GM04503 (cell line): ENCODE measurements at regions not wholly inside any gene's neighbourhood (a gene's known extent, or its start where the extent isn't known, plus 50 kb on each side); places are given as distances from the start of the nearest gene placed in this dataset.
"Not testable (repeated sequence)": the region's sequence is repeated elsewhere in the genome, so short reads cannot be mapped to it uniquely, and the experiment has no call there.

Experiments
- DNase-seq: peaks from one replicate; pipeline ENCODE4 v3.0.0-alpha.2; 2012; ENCODE audit warnings: low read depth

DNA sequence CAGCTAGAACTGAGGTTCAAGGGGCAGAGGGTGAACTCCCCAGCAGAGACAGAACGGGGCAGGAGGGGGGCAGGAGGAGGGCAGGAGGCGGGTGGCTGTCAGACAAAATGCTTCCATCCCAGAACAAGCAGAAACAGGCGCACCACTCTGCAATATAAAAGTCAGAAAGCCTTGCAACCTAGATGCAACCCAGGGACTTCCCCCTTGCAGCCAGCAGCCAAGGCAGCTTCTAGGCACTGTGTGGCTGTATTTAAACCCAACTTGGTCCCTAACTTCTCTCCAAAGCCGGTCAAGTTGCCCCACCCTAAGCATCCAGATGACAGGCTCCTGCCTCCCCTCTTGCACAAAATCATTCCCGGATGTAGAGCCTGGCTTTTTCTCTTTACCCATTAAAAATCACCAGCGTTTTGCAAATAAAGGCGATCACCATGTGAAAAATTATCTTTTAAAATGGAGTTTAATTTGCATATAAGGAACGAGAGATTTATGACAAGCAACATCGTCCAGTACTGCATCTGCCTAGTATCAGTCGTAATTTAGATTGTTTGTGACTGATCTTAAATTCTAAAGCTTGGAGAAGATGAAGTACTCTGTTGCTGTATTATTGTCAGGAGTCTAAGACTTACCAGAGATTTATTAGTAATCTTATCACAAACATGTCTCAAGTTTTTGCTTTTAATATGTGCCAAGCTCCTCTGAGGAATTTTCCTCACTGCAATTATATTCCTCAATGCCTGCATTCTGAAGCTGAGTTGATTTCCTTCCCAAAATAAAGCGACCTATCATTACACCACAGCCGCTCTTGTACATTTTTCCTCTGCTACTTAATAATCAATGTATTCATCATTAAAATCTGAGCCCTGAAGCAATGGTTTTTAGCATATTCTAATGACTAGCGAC lies 307.1 kb upstream of the ZNF507 start:
- no peak for DNase-seq

DNA sequence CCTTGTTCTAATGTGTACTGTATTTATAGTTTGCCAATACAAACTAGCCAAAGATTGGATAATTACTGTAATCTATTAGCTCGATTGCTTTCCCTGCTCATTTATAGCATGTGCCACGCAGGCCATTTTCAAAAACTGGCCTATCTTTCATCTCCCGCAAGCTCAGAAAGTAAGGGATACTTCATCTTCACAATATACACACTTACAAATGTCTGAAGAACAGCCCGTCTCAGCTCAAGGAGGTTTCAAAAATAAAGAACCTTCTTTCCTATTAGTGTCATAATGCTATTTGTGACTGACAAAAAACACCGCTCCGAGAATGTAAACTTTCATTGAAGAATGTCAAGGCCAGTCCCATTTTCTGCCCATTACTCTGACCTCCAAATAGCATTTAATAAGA lies 306.4 kb upstream of the ZNF507 start:
- DNase-seq = no peak

DNA sequence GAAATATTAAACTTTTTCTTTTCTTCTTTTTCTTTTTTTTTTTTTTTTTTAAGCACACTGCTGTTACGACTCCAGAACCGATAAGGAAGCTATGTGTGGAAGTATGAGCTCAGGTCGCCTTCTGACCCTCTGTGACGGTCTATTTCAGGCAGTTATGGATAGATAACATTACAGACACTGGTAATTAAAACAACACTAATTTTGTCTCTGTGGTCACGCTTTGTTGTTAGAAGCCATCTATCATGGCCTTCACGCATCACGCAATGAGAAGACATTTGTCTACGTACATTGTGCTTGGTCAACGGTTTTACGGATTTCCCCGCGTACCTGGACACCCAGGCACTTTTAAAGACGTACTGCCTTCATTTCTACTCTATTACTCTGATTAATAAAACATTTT lies 306.0 kb upstream of the ZNF507 start:
- no peak for DNase-seq

- DNase-seq = no peak
These were observed 305.2 kb upstream of the ZNF507 start for GRCh38 chr19:32040236-32040635.

GRCh38 chr19:32041681-32042292 lies 303.6 kb upstream of the ZNF507 start:
- DNase-seq = no peak

GRCh38 chr19:32047788-32048187 lies 297.6 kb upstream of the ZNF507 start:
- DNase-seq = no peak

DNA sequence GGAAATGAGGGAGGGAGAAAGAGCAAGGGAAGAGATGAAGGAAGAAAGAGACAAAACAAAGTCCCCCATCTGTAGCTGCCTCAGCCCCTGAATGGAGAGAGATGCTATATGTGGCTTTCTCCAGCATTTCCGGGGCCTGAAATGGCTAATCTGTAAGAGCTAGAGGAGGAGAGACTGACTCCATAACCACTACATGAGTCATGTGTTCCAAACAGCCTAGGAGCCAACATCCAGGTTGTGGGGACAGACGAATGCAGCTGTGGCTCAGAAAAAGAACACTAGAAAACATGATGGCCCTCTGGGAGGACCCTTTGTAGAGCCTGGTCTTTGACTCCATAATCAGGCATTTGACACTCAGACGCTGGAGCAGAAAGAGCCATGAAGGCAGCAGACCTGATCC lies 292.0 kb upstream of the ZNF507 start:
- no peak for DNase-seq

DNA sequence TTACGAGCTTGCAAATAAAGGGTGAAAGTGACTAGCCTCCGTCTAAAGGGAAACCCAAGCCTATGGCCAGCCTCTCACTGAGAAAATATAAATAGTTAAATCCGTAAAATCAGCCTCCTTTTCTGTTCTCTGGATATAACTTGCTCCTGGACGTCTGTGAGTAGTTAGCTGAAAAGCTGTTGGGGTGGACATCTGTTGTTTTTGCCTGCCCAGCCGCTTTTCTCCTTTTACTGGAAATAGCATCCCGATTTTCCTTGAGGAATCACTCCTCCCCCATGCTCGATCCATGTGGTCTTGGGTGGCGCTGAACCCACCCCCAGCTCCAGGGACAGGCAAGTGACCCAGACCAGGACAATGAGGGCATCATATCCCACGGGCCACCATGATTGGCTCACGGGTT lies 291.5 kb upstream of the ZNF507 start:
- DNase-seq = no peak

DNA sequence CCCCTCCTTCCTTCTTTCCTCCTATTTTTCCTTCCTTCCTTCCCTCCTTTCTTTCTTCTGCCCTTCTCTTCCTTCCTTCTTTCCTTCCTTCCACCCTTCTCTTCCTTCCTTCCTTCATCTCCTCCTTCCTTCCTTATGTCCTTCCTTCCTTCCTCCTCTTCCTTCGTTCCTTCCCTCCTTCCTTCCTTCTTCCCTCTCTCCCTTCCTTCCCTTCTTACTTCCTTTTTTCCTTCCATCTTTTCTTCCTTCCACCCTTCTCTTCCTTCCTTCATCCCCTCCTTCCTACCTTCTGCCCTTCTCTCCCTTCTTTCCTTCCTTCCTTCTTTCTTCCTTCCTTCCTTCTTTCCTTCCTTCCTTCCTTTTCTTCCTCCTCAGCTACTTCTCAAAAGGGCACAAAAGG lies 287.3 kb upstream of the ZNF507 start:
- DNase-seq = no peak

DNA sequence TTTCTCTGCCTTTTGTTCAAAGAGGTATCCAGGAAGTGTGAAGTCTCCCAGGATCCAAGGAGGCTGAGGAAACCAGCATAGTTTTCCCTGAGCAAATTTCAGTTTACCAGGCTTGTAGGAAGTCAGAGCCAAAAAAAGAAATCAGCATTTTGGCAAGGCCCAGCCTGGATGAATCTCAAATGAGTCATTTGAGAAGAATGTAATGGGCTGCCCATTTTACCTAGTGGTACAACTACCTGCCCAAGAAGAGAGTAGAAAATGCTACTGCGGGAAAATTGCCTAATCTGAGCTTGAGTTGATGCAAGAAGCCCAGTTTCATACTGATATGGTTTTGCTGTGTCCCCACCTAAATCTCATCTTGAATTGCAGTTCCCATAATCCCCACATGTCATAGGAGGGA lies 284.1 kb upstream of the ZNF507 start:
- no peak for DNase-seq

- DNase-seq = no peak
These were observed 281.8 kb upstream of the ZNF507 start for GRCh38 chr19:32063601-32064000.

DNA sequence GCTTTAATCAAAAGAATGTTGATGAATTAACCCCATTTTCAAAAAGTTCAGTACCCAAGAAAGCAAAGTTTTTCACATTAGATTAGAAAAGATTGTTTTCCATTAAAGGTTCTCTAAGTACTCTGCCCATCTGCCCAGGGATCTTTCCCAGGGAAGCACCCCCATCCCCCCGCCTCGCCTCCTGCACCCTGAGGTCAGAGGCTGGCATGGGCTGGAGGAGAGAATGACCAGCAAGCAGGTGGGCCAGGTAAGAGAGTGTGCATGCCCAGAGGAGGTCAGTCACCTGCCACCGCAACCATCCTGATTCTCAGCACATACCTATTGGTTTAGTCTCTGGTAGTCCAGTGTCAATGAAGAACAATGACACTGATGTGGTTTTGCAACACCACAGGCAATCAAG lies 279.4 kb upstream of the ZNF507 start:
- no peak for DNase-seq

DNA sequence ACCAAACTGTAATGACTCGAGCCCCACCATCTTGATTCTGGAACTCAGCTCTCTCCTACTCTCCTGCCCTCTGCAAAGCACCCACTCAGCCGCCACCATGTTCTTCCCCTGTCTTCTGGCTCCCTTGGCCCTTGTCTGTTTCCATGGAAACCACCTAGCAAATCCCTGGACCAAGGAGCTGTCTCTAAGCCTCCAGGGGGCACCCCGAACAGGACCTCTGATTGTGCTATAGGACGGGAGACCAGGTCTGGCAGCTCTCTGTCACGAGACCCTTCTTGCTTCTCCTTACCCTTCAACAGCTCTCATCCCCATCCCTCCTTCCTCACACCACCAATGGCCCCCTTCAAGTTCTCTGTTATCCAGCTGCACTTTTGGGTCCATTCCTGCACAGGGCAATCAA lies 277.7 kb upstream of the ZNF507 start:
- DNase-seq = no peak

- no peak for DNase-seq
These were observed 276.6 kb upstream of the ZNF507 start for GRCh38 chr19:32068793-32069192.

- no peak for DNase-seq
These were observed 275.3 kb upstream of the ZNF507 start for GRCh38 chr19:32070101-32070500.

- DNase-seq = no peak
These were observed 263.4 kb upstream of the ZNF507 start for GRCh38 chr19:32082028-32082427.

GRCh38 chr19:32084756-32085363 lies 260.6 kb upstream of the ZNF507 start:
- not testable (repeated sequence) for DNase-seq

DNA sequence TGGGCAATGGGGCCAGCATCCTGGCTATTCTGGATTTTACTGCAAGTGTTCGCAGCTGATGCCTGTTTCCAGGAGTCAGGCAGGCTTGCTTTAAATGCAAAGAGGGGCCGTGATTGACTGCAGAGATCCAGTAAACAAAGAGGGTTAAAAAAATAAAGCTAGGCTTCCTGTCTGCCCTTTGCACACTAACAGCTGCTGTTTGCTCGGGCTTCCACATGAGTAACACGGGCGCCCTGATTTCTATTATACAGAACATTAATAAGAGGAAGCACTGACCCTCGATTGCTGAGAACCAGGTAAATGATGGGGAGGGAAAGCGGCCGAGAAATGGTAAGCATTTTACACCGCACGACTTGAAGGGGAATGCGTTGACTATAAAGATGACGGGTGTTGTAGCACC lies 254.2 kb upstream of the ZNF507 start:
- DNase-seq = no peak

DNA sequence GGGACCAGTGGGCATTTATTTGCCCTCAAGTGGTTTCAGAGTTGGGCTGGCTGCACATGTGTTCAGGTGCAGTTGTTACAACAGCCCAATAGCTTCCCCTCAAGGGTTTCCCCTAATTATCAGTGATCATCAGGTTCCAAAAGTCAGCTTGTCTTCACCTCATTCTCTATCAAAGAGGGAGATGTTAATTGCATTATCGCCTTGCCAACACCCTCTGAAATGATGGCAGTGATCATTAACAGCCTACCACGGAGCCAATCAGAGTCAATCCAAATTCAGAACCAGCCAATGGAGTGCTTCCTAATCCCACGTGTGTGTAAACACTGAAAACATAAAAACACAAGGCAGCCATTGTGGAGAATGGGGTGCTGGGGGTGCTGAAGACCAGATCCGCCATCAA lies 248.4 kb upstream of the ZNF507 start:
- no peak for DNase-seq

DNA sequence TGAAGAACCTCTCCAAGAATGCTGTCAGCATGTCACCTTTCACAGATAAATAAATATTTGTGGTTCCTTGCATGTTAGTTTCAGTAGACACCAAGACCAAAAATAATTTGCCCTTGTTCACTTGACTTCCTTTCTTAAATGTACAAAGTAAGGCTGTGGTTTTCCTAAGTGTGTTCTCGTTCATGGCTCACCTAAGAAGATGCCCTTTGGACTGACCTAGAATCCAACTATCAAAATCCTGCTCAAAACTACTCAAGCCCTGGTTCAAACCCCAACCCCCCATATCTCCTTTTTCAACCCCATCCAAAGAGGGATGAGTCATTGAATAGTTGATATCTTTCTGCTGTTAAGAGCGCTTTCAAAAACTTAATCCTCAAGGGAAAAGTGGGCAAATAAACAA lies 247.8 kb upstream of the ZNF507 start:
- DNase-seq = no peak

- DNase-seq = no peak
These were observed 246.4 kb upstream of the ZNF507 start for GRCh38 chr19:32098968-32099367.

DNA sequence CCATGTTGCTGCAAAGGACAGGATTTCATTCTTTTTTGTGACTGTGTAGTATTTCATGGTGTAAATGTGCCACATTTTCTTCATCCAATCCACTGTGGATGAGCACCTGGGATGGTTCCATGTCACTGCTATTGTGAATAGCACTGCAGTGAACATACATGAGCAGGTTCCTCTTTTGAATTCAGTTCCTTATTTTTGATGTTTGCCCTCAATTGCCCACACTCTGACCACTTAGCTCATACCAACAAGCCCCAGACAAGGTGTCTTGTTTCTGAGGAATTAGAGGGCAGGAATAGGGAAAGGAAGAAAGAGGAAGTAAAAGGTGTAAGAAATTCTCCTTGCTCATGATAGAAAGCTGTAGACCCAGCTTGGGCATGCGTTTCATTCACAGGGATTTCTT lies 244.2 kb upstream of the ZNF507 start:
- no peak for DNase-seq

DNA sequence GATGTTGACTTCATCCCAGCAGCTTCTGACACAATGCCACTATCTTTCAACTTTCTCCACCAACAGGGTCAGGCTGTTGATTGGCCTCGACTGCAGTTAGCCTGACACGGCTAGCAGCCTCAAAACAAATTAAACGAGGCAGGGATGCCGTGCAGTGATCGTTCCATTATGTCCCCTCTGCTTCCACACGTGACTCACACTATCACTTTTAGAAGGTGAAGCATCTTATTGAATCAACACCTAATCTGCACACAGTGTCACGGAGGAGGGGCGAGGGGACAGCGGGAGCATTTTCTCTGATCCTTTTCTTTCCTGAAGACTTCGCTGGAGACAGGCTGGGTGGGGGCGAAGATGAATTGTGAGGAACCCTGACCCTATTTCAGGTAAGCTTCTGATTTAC lies 241.9 kb upstream of the ZNF507 start:
- DNase-seq = no peak
